Keratinocyte (primary cell): ENCODE measurements at regions not wholly inside any gene's neighbourhood (a gene's known extent, or its start where the extent isn't known, plus 50 kb on each side); places are given as distances from the start of the nearest gene placed in this dataset.

ENCODE experiments used
- CTCF ChIP-seq, 3 experiments: IDR thresholded peaks in 1 of 3; conservative IDR thresholded peaks in 1 of 3; optimal IDR thresholded peaks in 1 of 3; 2 replicates in 2 of 3; 3 replicates in 1 of 3; pipeline versions ENCODE3 to v1.5.1; 2011; ENCODE audit warnings: low read length in 3 of 3, mild to moderate bottlenecking in 3 of 3, moderate library complexity in 2 of 3, control low read depth in 1 of 3, inconsistent platforms in 1 of 3; ENCODE audit not compliant: insufficient read depth in 2 of 3; ENCODE audit errors: extremely low read depth in 1 of 3
- EZH2 ChIP-seq: IDR thresholded peaks from one replicate; pipeline ENCODE4 v1.6.1; 2012; ENCODE audit warnings: inconsistent platforms, mild to moderate bottlenecking, low read length, moderate library complexity

- TF ChIP-seq CTCF (optimal IDR thresholded peaks at IDR 0.05 in 1 of 3, IDR thresholded peaks at IDR 0.05 in 1 of 3, conservative IDR thresholded peaks at IDR 0.05 in 1 of 3; ENCODE audit: extremely low read depth in 1 of 3, insufficient read depth in 2 of 3, low read length in 3 of 3) (no peak), EZH2 (no peak)
Observed at GRCh38 chrX:81378560-81378959, 176.7 kb downstream of the SH3BGRL start.
